ENCODE measurements at regions not wholly inside any gene's neighbourhood (a gene's known extent, or its start where the extent isn't known, plus 50 kb on each side); places are given as distances from the start of the nearest gene placed in this dataset.
"Not testable (repeated sequence)": the region's sequence is repeated elsewhere in the genome, so short reads cannot be mapped to it uniquely, and the experiment has no call there.

DNA sequence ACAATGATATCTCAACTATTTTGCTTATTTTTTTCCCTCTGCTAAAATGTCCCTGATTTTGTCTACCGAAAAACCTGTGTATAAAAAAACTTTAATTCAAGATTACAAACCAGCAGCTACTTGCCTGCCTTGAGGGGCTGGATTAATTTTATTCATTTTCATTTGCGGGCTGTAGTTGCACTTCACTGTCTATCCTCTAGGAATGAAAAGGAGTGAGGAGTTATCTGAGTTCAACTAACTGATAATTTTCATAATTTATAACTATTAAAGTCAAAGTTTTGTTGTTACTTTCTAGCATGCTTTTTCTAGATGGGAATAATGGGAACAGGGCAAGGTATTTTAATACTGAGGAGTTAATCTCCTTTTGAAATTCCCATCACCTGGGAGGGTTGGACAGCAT, 50.3 kb upstream of the AGTPBP1 start:
- H3K9me3 ChIP-seq (ENCODE audit: control insufficient read depth, insufficient read depth, low read depth, low read length); H3K4me3 ChIP-seq (ENCODE audit: low read depth, low read length); H3K27me3 ChIP-seq (ENCODE audit: control insufficient read depth, insufficient read depth, low read length); H3K27ac ChIP-seq (ENCODE audit: low read depth, low read length); H3K9ac ChIP-seq (ENCODE audit: low read length); H3K4me1 ChIP-seq (ENCODE audit: control insufficient read depth, insufficient read depth, low read length); H3K36me3 ChIP-seq (ENCODE audit: control insufficient read depth, insufficient read depth, low read length): not testable (repeated sequence)

GRCh38 chr9:85802978-85803695, 61.4 kb upstream of the AGTPBP1 start:
- not testable (repeated sequence) for H3K9ac ChIP-seq (ENCODE audit: low read length); H3K36me3 ChIP-seq (ENCODE audit: control insufficient read depth, insufficient read depth, low read length); H3K4me1 ChIP-seq (ENCODE audit: control insufficient read depth, insufficient read depth, low read length); H3K4me3 ChIP-seq (ENCODE audit: low read depth, low read length); H3K27ac ChIP-seq (ENCODE audit: low read depth, low read length); H3K9me3 ChIP-seq (ENCODE audit: control insufficient read depth, insufficient read depth, low read depth, low read length)
- H3K27me3 ChIP-seq (ENCODE audit: control insufficient read depth, insufficient read depth, low read length), result peaks cover 12% of the 10 kb centered on the region

GRCh38 chr9:85804847-85805133, 63.0 kb upstream of the AGTPBP1 start:
- H3K4me3 ChIP-seq (ENCODE audit: low read depth, low read length), result peak overlapping the region; percentile 85
- peaks cover 12% of the 10 kb centered on the region for H3K27me3 ChIP-seq (ENCODE audit: control insufficient read depth, insufficient read depth, low read length)
- peak overlapping the region; percentile 42 for H3K9ac ChIP-seq (ENCODE audit: low read length)
- H3K9me3 ChIP-seq (ENCODE audit: control insufficient read depth, insufficient read depth, low read depth, low read length); H3K4me1 ChIP-seq (ENCODE audit: control insufficient read depth, insufficient read depth, low read length); H3K27ac ChIP-seq (ENCODE audit: low read depth, low read length); H3K36me3 ChIP-seq (ENCODE audit: control insufficient read depth, insufficient read depth, low read length): not testable (repeated sequence)

DNA sequence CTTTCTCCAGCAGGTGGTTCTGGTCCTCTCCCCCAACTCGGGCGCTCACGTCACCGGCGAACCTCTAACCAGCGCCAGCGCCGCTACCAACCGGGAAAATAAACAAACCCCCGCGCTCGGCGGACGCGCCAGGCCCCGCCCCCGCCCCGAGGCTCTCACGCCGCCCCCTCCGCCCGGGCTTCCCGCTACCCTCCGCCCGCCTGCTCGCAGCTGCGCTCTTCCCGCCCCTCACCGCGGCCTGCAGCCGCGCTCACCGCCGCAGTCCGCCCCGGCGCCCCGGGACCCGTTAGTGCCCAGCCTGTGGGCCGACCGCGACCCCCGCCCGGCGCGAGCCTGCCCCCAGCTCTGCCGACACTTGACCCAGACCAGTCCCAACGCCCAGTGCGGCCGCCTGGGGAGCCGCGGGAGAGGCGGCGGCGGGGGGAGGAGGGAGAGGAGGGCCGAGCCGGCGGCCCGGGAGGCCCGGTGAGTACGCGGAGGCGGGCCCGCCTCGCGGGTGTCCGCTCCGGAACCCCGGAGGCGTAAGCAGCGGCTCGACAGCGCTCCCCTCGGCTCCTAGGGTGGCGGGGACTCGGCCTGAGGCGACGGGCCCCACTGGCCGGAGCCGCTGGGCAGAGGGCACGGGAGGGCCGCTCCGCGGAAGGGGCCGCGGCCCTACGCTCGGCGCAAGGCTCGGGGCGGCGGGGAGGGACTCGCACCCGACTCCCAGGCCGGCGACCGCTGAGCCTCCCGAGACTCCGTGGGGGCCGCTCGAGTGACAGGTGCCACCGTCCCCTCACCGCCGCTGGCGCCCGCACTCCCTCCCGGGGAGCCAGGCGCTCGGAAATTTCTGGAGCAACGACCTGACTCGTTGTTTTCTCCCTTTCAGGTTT, 63.6 kb upstream of the AGTPBP1 start:
- not testable (repeated sequence) for H3K27ac ChIP-seq (ENCODE audit: low read depth, low read length); H3K36me3 ChIP-seq (ENCODE audit: control insufficient read depth, insufficient read depth, low read length); H3K4me1 ChIP-seq (ENCODE audit: control insufficient read depth, insufficient read depth, low read length); H3K9me3 ChIP-seq (ENCODE audit: control insufficient read depth, insufficient read depth, low read depth, low read length)
- peak overlapping the region; percentile 85 for H3K4me3 ChIP-seq (ENCODE audit: low read depth, low read length)
- peaks cover 12% of the 10 kb centered on the region for H3K27me3 ChIP-seq (ENCODE audit: control insufficient read depth, insufficient read depth, low read length)
- peak overlapping the region; percentile 72 for H3K9ac ChIP-seq (ENCODE audit: low read length)

- not testable (repeated sequence) for H3K9ac ChIP-seq (ENCODE audit: low read length); H3K4me1 ChIP-seq (ENCODE audit: control insufficient read depth, insufficient read depth, low read length); H3K27ac ChIP-seq (ENCODE audit: low read depth, low read length); H3K9me3 ChIP-seq (ENCODE audit: control insufficient read depth, insufficient read depth, low read depth, low read length); H3K4me3 ChIP-seq (ENCODE audit: low read depth, low read length); H3K27me3 ChIP-seq (ENCODE audit: control insufficient read depth, insufficient read depth, low read length); H3K36me3 ChIP-seq (ENCODE audit: control insufficient read depth, insufficient read depth, low read length)
These were observed 66.6 kb upstream of the AGTPBP1 start for GRCh38 chr9:85808329-85808728.

GRCh38 chr9:85813388-85813787, 71.6 kb upstream of the AGTPBP1 start:
- H3K4me3 ChIP-seq (ENCODE audit: low read depth, low read length); H3K27me3 ChIP-seq (ENCODE audit: control insufficient read depth, insufficient read depth, low read length); H3K9ac ChIP-seq (ENCODE audit: low read length); H3K9me3 ChIP-seq (ENCODE audit: control insufficient read depth, insufficient read depth, low read depth, low read length); H3K4me1 ChIP-seq (ENCODE audit: control insufficient read depth, insufficient read depth, low read length); H3K36me3 ChIP-seq (ENCODE audit: control insufficient read depth, insufficient read depth, low read length); H3K27ac ChIP-seq (ENCODE audit: low read depth, low read length): not testable (repeated sequence)

GRCh38 chr9:85814800-85815199, 73.0 kb upstream of the AGTPBP1 start:
- not testable (repeated sequence) for H3K9me3 ChIP-seq (ENCODE audit: control insufficient read depth, insufficient read depth, low read depth, low read length); H3K4me3 ChIP-seq (ENCODE audit: low read depth, low read length); H3K27me3 ChIP-seq (ENCODE audit: control insufficient read depth, insufficient read depth, low read length); H3K27ac ChIP-seq (ENCODE audit: low read depth, low read length); H3K4me1 ChIP-seq (ENCODE audit: control insufficient read depth, insufficient read depth, low read length); H3K9ac ChIP-seq (ENCODE audit: low read length); H3K36me3 ChIP-seq (ENCODE audit: control insufficient read depth, insufficient read depth, low read length)

- not testable (repeated sequence) for H3K4me3 ChIP-seq (ENCODE audit: low read depth, low read length); H3K9me3 ChIP-seq (ENCODE audit: control insufficient read depth, insufficient read depth, low read depth, low read length); H3K4me1 ChIP-seq (ENCODE audit: control insufficient read depth, insufficient read depth, low read length); H3K27me3 ChIP-seq (ENCODE audit: control insufficient read depth, insufficient read depth, low read length); H3K9ac ChIP-seq (ENCODE audit: low read length); H3K36me3 ChIP-seq (ENCODE audit: control insufficient read depth, insufficient read depth, low read length); H3K27ac ChIP-seq (ENCODE audit: low read depth, low read length)
These were observed 77.2 kb upstream of the AGTPBP1 start for GRCh38 chr9:85818971-85819370.

DNA sequence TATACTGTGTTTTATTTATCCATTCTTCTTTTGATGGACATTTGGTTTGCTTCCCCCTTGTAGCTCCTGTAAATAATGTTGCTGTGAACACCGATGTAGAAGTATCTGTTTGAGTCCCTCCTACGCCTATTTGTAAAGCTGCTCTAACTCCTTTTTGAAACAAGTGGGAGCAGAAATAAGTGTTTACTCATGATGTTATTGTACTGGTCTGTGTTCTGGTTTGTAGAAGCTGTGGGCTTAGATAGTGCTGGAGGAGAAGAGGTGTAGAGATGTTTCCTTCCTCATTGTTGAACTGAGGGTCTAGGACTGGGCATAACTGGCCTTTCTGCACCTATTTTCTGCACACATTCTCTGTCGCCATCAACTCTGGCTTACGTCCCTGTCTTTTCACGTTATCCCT, 78.8 kb upstream of the AGTPBP1 start:
- not testable (repeated sequence) for H3K4me1 ChIP-seq (ENCODE audit: control insufficient read depth, insufficient read depth, low read length); H3K36me3 ChIP-seq (ENCODE audit: control insufficient read depth, insufficient read depth, low read length); H3K9ac ChIP-seq (ENCODE audit: low read length); H3K27me3 ChIP-seq (ENCODE audit: control insufficient read depth, insufficient read depth, low read length); H3K27ac ChIP-seq (ENCODE audit: low read depth, low read length); H3K9me3 ChIP-seq (ENCODE audit: control insufficient read depth, insufficient read depth, low read depth, low read length); H3K4me3 ChIP-seq (ENCODE audit: low read depth, low read length)

DNA sequence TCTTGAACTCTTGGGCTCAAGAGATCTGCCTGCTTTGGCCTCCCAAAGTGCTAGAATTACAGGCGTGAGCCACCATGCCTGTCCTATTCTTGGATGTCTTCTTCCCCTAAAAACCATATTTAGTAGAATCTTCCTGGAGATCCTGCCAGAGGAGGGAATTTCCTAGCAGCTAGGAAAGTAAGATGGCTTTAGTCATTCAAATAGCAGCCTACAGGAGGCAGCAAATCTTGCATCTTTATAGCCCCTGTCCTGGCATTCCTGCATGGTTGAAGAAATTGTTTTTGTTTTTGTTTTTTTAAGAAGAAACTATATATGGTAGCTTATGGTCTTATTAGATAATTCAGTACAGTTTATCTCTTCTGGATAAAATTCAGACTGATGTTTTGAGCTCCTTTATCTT, 83.2 kb upstream of the AGTPBP1 start:
- H3K9me3 ChIP-seq (ENCODE audit: control insufficient read depth, insufficient read depth, low read depth, low read length); H3K4me1 ChIP-seq (ENCODE audit: control insufficient read depth, insufficient read depth, low read length); H3K27me3 ChIP-seq (ENCODE audit: control insufficient read depth, insufficient read depth, low read length); H3K27ac ChIP-seq (ENCODE audit: low read depth, low read length); H3K36me3 ChIP-seq (ENCODE audit: control insufficient read depth, insufficient read depth, low read length); H3K4me3 ChIP-seq (ENCODE audit: low read depth, low read length); H3K9ac ChIP-seq (ENCODE audit: low read length): not testable (repeated sequence)

- H3K27me3 ChIP-seq (ENCODE audit: control insufficient read depth, insufficient read depth, low read length); H3K4me1 ChIP-seq (ENCODE audit: control insufficient read depth, insufficient read depth, low read length); H3K27ac ChIP-seq (ENCODE audit: low read depth, low read length); H3K9ac ChIP-seq (ENCODE audit: low read length); H3K4me3 ChIP-seq (ENCODE audit: low read depth, low read length); H3K36me3 ChIP-seq (ENCODE audit: control insufficient read depth, insufficient read depth, low read length); H3K9me3 ChIP-seq (ENCODE audit: control insufficient read depth, insufficient read depth, low read depth, low read length): not testable (repeated sequence)
These were observed 92.8 kb upstream of the AGTPBP1 start for GRCh38 chr9:85834591-85834990.

All from HUES6 (cell line).